ENCODE measurements at regions not wholly inside any gene's neighbourhood (a gene's known extent, or its start where the extent isn't known, plus 50 kb on each side); places are given as distances from the start of the nearest gene placed in this dataset.

DNA sequence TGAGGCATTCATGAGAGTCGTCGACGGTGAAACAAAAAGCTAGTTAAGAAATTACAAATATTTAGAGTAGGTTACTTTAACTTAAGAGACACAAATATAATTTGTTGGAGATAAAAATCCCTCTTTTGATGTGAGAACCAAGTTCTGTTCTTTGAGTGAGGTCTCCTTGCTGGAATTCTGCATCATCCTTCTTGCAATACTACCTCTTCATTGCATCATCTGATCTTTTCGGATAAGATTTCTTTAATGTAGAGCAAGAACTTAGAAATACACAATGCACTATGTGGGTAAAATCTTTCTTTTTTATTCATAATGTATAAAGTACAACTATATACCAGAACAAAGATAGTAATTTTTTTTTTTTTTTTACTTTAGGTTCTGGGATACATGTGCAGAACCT lies 118.4 kb downstream of the ARL4C start:
- TF ChIP-seq POLR2A (IDR thresholded peaks at IDR 0.05) (no peak), CTCF (IDR thresholded peaks at IDR 0.05) (no peak)

Data from lower leg skin (tissue), 3 donors.